ENCODE measurements at regions not wholly inside any gene's neighbourhood (a gene's known extent, or its start where the extent isn't known, plus 50 kb on each side); places are given as distances from the start of the nearest gene placed in this dataset.

- Histone ChIP-seq H3K4me1 (ENCODE audit: control insufficient read depth, insufficient read depth, low read length) (no peaks in the 10 kb centered on the region), H3K36me3 (ENCODE audit: control insufficient read depth, insufficient read depth, low read length) (no peaks in the 10 kb centered on the region), H3K9me3 (ENCODE audit: control insufficient read depth, insufficient read depth, low read length) (peaks cover 16% of the 10 kb centered on the region), H3K4me3 (ENCODE audit: low read length) (no peak overlapping the region), H3K27me3 (ENCODE audit: control insufficient read depth, insufficient read depth, low read length) (no peaks in the 10 kb centered on the region), H3K27ac (ENCODE audit: low read length) (no peak overlapping the region)
- DNase-seq (ENCODE audit: low read depth, low spot score) = no peak
- whole genome bisulfite sequencing (ENCODE audit: insufficient coverage, insufficient read length) = no CpG with 5 or more reads among the region's 3 CpGs
Observed at GRCh38 chr19:27652796-27653195, 1560.2 kb downstream of the UQCRFS1 start.

GRCh38 chr19:27652281-27652680, 1560.7 kb downstream of the UQCRFS1 start:
- Histone ChIP-seq H3K4me1 (ENCODE audit: control insufficient read depth, insufficient read depth, low read length) (no peaks in the 10 kb centered on the region), H3K36me3 (ENCODE audit: control insufficient read depth, insufficient read depth, low read length) (no peaks in the 10 kb centered on the region), H3K4me3 (ENCODE audit: low read length) (no peak overlapping the region), H3K27ac (ENCODE audit: low read length) (no peak overlapping the region), H3K9me3 (ENCODE audit: control insufficient read depth, insufficient read depth, low read length) (peaks cover 16% of the 10 kb centered on the region), H3K27me3 (ENCODE audit: control insufficient read depth, insufficient read depth, low read length) (no peaks in the 10 kb centered on the region)
- DNase-seq (ENCODE audit: low read depth, low spot score) = no peak
- no CpG with 5 or more reads among the region's 8 CpGs for whole genome bisulfite sequencing (ENCODE audit: insufficient coverage, insufficient read length)

- Histone ChIP-seq H3K4me1 (ENCODE audit: control insufficient read depth, insufficient read depth, low read length) (no peaks in the 10 kb centered on the region), H3K36me3 (ENCODE audit: control insufficient read depth, insufficient read depth, low read length) (no peaks in the 10 kb centered on the region), H3K27me3 (ENCODE audit: control insufficient read depth, insufficient read depth, low read length) (no peaks in the 10 kb centered on the region), H3K27ac (ENCODE audit: low read length) (no peak overlapping the region), H3K4me3 (ENCODE audit: low read length) (no peak overlapping the region), H3K9me3 (ENCODE audit: control insufficient read depth, insufficient read depth, low read length) (peaks cover 7% of the 10 kb centered on the region)
- no CpG with 5 or more reads among the region's 4 CpGs for WGBS (ENCODE audit: insufficient coverage, insufficient read length)
- DNase-seq (ENCODE audit: low read depth, low spot score) = no peak
Observed at GRCh38 chr19:27647423-27647822, 1565.5 kb downstream of the UQCRFS1 start.

GRCh38 chr19:27635401-27635800, 1577.5 kb downstream of the UQCRFS1 start:
- no peak for DNase-seq (ENCODE audit: low read depth, low spot score)
- H3K9me3 ChIP-seq (ENCODE audit: control insufficient read depth, insufficient read depth, low read length) = peaks cover 8% of the 10 kb centered on the region; the same call in 1 of the 2 replicates

GRCh38 chr19:27618006-27618405, 1594.9 kb downstream of the UQCRFS1 start:
- DNase-seq (ENCODE audit: low read depth, low spot score) = no peak
- WGBS (ENCODE audit: insufficient coverage, insufficient read length) = no CpG with 5 or more reads among the region's 1 CpG
- Histone ChIP-seq H3K27ac (ENCODE audit: low read length) (no peak overlapping the region), H3K9me3 (ENCODE audit: control insufficient read depth, insufficient read depth, low read length) (no peaks in the 10 kb centered on the region), H3K4me1 (ENCODE audit: control insufficient read depth, insufficient read depth, low read length) (no peaks in the 10 kb centered on the region), H3K4me3 (ENCODE audit: low read length) (no peak overlapping the region), H3K36me3 (ENCODE audit: control insufficient read depth, insufficient read depth, low read length) (no peaks in the 10 kb centered on the region), H3K27me3 (ENCODE audit: control insufficient read depth, insufficient read depth, low read length) (no peaks in the 10 kb centered on the region)

More at GRCh38 chr19:27635401-27635800, 1577.5 kb downstream of the UQCRFS1 start:
- Histone ChIP-seq H3K27ac (ENCODE audit: low read length) (no peak overlapping the region), H3K4me1 (ENCODE audit: control insufficient read depth, insufficient read depth, low read length) (no peaks in the 10 kb centered on the region), H3K36me3 (ENCODE audit: control insufficient read depth, insufficient read depth, low read length) (no peaks in the 10 kb centered on the region), H3K4me3 (ENCODE audit: low read length) (no peak overlapping the region), H3K27me3 (ENCODE audit: control insufficient read depth, insufficient read depth, low read length) (no peaks in the 10 kb centered on the region)
- WGBS (ENCODE audit: insufficient coverage, insufficient read length) = no CpG with 5 or more reads among the region's 1 CpG

GRCh38 chr19:27580906-27581305, 1632.0 kb downstream of the UQCRFS1 start:
- Histone ChIP-seq H3K4me3 (ENCODE audit: low read length) (no peak overlapping the region), H3K27ac (ENCODE audit: low read length) (no peak overlapping the region), H3K4me1 (ENCODE audit: control insufficient read depth, insufficient read depth, low read length) (no peaks in the 10 kb centered on the region), H3K27me3 (ENCODE audit: control insufficient read depth, insufficient read depth, low read length) (no peaks in the 10 kb centered on the region), H3K36me3 (ENCODE audit: control insufficient read depth, insufficient read depth, low read length) (no peaks in the 10 kb centered on the region), H3K9me3 (ENCODE audit: control insufficient read depth, insufficient read depth, low read length) (peaks cover 2% of the 10 kb centered on the region)
- no peak for DNase-seq (ENCODE audit: low read depth, low spot score)

All from iPS DF 6.9 (cell line).